ENCODE measurements at regions not wholly inside any gene's neighbourhood (a gene's known extent, or its start where the extent isn't known, plus 50 kb on each side); places are given as distances from the start of the nearest gene placed in this dataset.

GRCh38 chr3:162365066-162365719 is 868.6 kb downstream of the OTOL1 start:
- TF ChIP-seq EZH2 (IDR thresholded peaks at IDR 0.05) (no peak), CTCF (IDR thresholded peaks at IDR 0.05) (no peak), EZH2phosphoT487 (IDR thresholded peaks at IDR 0.05) (no peak)
- Mint-ChIP-seq H3K36me3 (no peaks in the 10 kb centered on the region), H3K9me3 (no peaks in the 10 kb centered on the region), H3K4me3 (no peak overlapping the region), H3K27me3 (ENCODE audit: insufficient read depth, low read depth) (peaks cover 2% of the 10 kb centered on the region), H3K4me1 (no peaks in the 10 kb centered on the region), H3K27ac (no peak overlapping the region)
- H3K4me3 ChIP-seq: no peak overlapping the region
- no peak overlapping the region for H3K9ac ChIP-seq
- no peaks in the 10 kb centered on the region for H3K79me2 ChIP-seq (ENCODE audit: low read depth)
- no peak overlapping the region for H3K4me2 ChIP-seq
- no peak overlapping the region for H3K27ac ChIP-seq
- no peaks in the 10 kb centered on the region for H3K9me3 ChIP-seq (ENCODE audit: low read depth)
- H3K27me3 ChIP-seq: no peaks in the 10 kb centered on the region
- H2AFZ ChIP-seq (replicated peaks): no peak overlapping the region
- DNase-seq (ENCODE audit: low spot score): no peak
- no peaks in the 10 kb centered on the region for H3K36me3 ChIP-seq
- H3F3A ChIP-seq (ENCODE audit: low read depth): no peaks in the 10 kb centered on the region
- no peaks in the 10 kb centered on the region for H4K20me1 ChIP-seq (ENCODE audit: low read depth)
- H3K4me1 ChIP-seq: no peaks in the 10 kb centered on the region

DNA sequence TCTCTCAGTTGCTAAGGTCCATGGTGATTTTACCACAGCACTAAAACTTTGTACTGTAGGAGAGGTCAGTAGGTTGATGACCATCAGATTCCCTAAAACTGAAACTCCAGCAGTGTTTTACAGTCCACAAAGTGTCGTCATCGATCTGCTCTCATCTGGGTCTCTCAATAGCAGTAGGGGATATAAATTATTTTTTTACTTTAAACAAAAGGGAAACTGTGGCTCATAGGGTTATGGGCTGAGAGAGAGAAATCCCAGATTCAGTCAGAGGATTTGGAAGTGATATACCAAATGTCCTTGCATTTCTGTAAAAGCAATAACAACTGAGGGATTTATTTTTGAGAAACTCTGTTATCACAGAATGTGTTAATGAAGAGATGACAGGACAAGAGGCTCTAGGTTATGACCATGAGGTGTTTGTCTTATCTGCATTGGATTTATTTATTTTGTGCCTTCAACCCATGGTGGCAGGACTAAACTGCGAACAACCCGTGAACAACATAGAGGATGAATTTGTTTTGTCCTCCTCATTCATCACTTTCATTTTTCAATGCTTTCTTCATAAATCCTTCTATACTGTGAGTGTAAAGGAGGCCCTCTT is 869.7 kb downstream of the OTOL1 start:
- H3K9me3 ChIP-seq (ENCODE audit: low read depth): no peaks in the 10 kb centered on the region
- no peak overlapping the region for H3K9ac ChIP-seq
- no peaks in the 10 kb centered on the region for H3K27me3 ChIP-seq
- Mint-ChIP-seq H3K9me3 (no peaks in the 10 kb centered on the region), H3K4me3 (no peak overlapping the region), H3K4me1 (no peaks in the 10 kb centered on the region), H3K27me3 (ENCODE audit: insufficient read depth, low read depth) (peaks cover 2% of the 10 kb centered on the region), H3K27ac (no peak overlapping the region), H3K36me3 (no peaks in the 10 kb centered on the region)
- no peaks in the 10 kb centered on the region for H3K79me2 ChIP-seq (ENCODE audit: low read depth)
- no peaks in the 10 kb centered on the region for H4K20me1 ChIP-seq (ENCODE audit: low read depth)
- no peak for DNase-seq (ENCODE audit: low spot score)
- H3K4me3 ChIP-seq: no peak overlapping the region
- no peaks in the 10 kb centered on the region for H3K4me1 ChIP-seq
- no peak for TF ChIP-seq EZH2phosphoT487 (IDR thresholded peaks at IDR 0.05)
- TF ChIP-seq CTCF (IDR thresholded peaks at IDR 0.05): no peak
- TF ChIP-seq EZH2 (IDR thresholded peaks at IDR 0.05): no peak
- no peak overlapping the region for H3K27ac ChIP-seq
- no peaks in the 10 kb centered on the region for H3K36me3 ChIP-seq
- no peak overlapping the region for H3K4me2 ChIP-seq
- H3F3A ChIP-seq (ENCODE audit: low read depth): no peaks in the 10 kb centered on the region
- no peak overlapping the region for H2AFZ ChIP-seq (replicated peaks)

DNA sequence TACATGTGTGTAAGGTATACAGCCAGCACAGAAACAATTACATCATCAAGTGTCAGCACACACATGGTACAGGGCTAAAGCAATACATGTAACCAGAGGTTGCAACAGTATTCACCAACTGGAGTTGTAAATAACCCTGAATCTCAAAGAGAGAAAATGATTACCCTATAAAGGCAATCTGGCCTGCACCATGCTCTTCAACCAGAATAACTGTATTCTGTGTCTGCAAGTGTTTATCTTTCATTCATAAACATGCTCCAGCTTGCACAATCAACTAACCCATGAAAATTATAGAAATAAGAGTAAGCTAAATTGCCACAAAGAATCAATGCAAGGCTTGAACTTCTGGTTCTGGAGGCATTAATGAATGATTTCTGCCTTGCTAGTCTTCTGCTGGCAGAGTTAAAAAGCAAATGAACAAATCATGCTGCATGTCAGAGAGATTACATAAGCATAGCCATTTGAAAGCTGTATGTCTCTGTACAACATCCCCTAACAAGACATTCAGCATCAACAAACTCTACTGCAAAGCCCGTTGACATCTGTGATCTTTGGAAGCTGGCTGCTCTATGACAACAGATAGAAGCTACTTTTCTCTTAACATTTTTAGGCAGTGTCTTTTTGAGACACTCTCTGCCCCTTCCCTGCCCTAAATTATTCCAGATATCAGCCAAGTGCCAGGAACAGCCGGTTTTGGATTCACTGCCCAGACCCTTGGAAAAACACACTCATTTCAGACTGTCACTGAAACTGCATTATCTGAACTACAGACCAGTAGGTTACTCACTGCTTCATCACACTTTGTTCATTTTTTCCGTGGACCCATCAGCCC is 871.0 kb downstream of the OTOL1 start:
- Histone ChIP-seq H3K79me2 (ENCODE audit: low read depth) (no peaks in the 10 kb centered on the region), H3K4me1 (no peaks in the 10 kb centered on the region), H3K27me3 (no peaks in the 10 kb centered on the region), H3K4me3 (no peak overlapping the region), H3K9ac (no peak overlapping the region), H3K27ac (no peak overlapping the region), H4K20me1 (ENCODE audit: low read depth) (no peaks in the 10 kb centered on the region), H3K4me2 (no peak overlapping the region), H3K36me3 (no peaks in the 10 kb centered on the region), H3K9me3 (ENCODE audit: low read depth) (no peaks in the 10 kb centered on the region), H3F3A (ENCODE audit: low read depth) (no peaks in the 10 kb centered on the region), H2AFZ (replicated peaks) (no peak overlapping the region)
- Mint-ChIP-seq H3K9me3 (no peaks in the 10 kb centered on the region), H3K36me3 (no peaks in the 10 kb centered on the region), H3K4me3 (no peak overlapping the region), H3K27ac (no peak overlapping the region), H3K27me3 (ENCODE audit: insufficient read depth, low read depth) (peaks cover 2% of the 10 kb centered on the region), H3K4me1 (no peaks in the 10 kb centered on the region)
- no peak for DNase-seq (ENCODE audit: low spot score)
- TF ChIP-seq EZH2phosphoT487 (IDR thresholded peaks at IDR 0.05) (no peak), CTCF (IDR thresholded peaks at IDR 0.05) (no peak), EZH2 (IDR thresholded peaks at IDR 0.05) (no peak)
